ENCODE measurements at regions not wholly inside any gene's neighbourhood (a gene's known extent, or its start where the extent isn't known, plus 50 kb on each side); places are given as distances from the start of the nearest gene placed in this dataset.

DNA sequence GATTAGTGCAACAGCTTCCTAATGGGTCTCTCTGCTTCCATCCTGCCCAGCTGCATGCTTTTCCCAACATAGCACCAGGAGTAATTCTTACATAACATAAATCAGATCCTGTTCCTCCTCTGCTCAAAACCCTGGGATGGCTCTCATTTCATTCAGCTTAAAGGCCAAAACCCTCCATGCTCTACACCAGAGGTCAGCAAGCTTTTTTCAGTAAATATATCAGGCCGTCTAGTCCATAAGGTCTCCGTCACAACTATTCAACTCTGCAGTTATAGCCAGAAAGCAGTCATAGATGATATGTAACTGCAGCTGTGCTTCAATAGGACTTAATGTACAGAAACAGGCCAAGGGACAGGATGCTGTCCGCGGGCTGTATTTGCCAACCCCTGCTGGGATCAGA, 202.8 kb upstream of the UBE2E2 start:
- in situ Hi-C loops (cut with MboI; ENCODE audit: low sequenced_read_pairs, unreplicated experiment): no loop called here
- TF ChIP-seq, protein P1, sequence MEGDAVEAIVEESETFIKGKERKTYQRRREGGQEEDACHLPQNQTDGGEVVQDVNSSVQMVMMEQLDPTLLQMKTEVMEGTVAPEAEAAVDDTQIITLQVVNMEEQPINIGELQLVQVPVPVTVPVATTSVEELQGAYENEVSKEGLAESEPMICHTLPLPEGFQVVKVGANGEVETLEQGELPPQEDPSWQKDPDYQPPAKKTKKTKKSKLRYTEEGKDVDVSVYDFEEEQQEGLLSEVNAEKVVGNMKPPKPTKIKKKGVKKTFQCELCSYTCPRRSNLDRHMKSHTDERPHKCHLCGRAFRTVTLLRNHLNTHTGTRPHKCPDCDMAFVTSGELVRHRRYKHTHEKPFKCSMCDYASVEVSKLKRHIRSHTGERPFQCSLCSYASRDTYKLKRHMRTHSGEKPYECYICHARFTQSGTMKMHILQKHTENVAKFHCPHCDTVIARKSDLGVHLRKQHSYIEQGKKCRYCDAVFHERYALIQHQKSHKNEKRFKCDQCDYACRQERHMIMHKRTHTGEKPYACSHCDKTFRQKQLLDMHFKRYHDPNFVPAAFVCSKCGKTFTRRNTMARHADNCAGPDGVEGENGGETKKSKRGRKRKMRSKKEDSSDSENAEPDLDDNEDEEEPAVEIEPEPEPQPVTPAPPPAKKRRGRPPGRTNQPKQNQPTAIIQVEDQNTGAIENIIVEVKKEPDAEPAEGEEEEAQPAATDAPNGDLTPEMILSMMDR (IDR thresholded peaks at IDR 0.05; ENCODE audit: borderline replicate concordance, control extremely low read depth, extremely low read depth, insufficient read depth, missing control alignments): no peak
- no peak for DNase-seq (ENCODE audit: low spot score)

DNA sequence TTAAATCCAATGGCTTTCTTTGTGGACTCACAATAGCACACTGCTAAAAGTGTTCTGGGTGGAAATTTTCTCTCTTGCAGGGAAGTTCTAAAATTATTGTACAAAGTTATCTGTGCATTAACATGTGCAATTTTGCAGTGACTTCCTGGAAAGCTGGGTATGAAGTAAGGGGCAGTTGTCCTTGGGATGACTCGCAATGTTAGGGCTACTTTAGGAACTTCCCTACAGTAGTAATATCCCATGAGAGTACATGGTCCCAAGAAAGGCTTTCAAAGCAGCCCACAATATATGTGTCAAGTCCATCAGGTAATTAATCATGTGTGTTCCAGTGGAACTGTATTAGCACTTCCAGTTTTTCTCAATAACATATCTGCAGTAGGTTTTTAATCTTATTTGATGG, 201.0 kb upstream of the UBE2E2 start:
- TF ChIP-seq, protein P1 (IDR thresholded peaks at IDR 0.05; ENCODE audit: borderline replicate concordance, control extremely low read depth, extremely low read depth, insufficient read depth, missing control alignments): no peak
- in situ Hi-C loops (cut with MboI; ENCODE audit: low sequenced_read_pairs, unreplicated experiment): no loop called here
- DNase-seq (ENCODE audit: low spot score): no peak

DNA sequence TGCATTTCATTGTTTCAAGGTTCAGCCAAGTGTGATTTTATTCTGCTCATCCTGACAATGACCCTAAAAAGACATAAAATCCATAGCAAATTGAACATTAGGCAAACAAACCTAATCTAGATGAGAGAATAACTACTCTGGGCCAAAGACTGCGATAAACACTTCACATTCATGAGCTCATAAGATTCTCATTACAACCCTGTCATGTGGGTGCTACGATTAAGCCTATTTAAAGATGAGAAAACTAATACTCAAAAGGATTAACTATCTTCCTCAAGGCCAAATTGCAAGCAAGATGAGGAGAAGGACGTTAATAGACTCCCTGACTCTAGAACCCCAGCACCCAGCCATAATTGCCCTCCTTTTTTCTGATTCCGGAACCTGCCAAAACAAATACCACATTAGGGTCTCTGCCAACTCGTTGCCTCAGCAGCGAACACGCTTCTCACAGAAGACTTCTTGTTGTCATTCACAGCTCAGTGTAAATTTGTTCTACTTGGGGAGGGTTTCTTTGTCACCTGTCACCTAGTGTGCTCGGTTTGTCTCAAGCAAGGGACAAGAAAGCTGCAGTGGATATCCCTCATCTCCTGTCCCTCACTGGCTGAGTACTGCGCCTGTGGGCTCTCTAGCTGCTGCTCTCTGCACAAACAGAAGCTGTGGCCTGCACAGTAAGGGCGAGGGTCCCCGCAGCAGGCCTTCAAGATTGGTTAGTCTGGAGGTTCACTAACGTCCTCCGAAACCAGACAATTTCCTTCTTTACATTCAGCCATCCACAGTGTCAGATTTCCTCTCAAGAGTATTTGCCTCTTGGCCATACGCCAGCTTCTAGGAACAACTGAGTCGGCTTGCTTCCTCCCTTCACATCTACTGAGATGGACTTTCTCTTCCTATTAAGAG, 200.0 kb upstream of the UBE2E2 start:
- DNase-seq (ENCODE audit: low spot score): no peak
- TF ChIP-seq, protein P1 (IDR thresholded peaks at IDR 0.05; ENCODE audit: borderline replicate concordance, control extremely low read depth, extremely low read depth, insufficient read depth, missing control alignments): no peak
- in situ Hi-C loops (cut with MboI; ENCODE audit: low sequenced_read_pairs, unreplicated experiment): no loop called here

DNA sequence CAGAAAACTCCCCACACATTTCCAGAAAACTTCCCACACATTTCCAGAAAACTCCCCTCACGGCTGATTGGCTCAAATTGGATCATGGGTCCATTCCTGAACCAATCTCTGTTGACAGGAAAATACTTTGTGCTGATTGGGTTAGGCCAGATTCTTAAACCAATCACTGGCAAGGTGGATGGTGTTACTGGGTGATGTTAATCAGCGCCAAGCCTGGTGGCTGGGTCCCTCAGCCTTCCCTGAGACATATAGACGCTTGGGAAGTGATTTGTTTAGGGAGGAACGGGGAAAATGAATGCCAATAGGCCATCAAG, 199.4 kb upstream of the UBE2E2 start:
- in situ Hi-C loops (cut with MboI; ENCODE audit: low sequenced_read_pairs, unreplicated experiment): no loop called here
- DNase-seq (ENCODE audit: low spot score): no peak
- TF ChIP-seq, protein P1 (IDR thresholded peaks at IDR 0.05; ENCODE audit: borderline replicate concordance, control extremely low read depth, extremely low read depth, insufficient read depth, missing control alignments): no peak

DNA sequence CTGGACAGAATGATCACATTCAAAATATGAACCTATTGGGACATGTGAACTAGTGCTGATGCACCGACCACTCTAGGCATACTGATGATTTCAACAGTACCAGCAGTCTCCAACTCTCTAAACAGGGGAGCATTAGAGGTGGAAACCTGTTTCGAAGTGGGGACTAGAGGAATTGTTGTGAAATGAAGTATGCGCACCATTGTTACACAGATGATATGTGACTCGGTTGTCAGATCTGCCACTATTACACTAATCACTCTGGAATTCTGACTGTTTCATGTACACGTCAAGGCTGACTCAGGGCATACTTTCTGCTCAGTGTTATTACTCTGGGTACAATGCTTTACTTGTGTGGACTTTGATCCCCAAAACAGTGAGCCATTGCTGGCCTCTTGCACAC, 198.2 kb upstream of the UBE2E2 start:
- TF ChIP-seq, protein P1 (IDR thresholded peaks at IDR 0.05; ENCODE audit: borderline replicate concordance, control extremely low read depth, extremely low read depth, insufficient read depth, missing control alignments): no peak
- DNase-seq (ENCODE audit: low spot score): no peak
- in situ Hi-C loops (cut with MboI; ENCODE audit: low sequenced_read_pairs, unreplicated experiment): no loop called here

DNA sequence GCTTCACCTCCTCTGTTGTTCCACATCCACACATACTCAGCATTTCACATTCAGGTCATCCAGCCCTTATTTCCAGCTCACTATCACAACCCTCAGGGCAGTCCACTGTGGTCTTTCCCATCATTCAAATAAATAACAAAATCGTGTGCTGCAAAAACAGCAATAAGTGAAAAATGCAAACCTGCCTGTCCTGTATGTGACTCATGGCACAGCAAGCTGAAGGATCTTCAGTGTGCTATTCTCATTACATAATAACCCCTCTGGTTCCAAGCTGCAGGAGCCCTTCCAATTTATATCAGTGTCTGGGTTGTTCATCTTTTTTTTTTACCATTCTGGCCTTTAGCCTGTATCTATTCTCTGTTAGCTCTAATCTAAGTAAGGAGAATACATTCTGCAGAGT, 185.3 kb upstream of the UBE2E2 start:
- TF ChIP-seq, protein P1 (IDR thresholded peaks at IDR 0.05; ENCODE audit: borderline replicate concordance, control extremely low read depth, extremely low read depth, insufficient read depth, missing control alignments): no peak
- no peak for DNase-seq (ENCODE audit: low spot score)
- in situ Hi-C loops (cut with MboI; ENCODE audit: low sequenced_read_pairs, unreplicated experiment): no loop called here

Data from GM13976 (cell line).